Suppressor macrophage treated with lipopolysaccharide for 1 hour (primary cell): ENCODE measurements at regions not wholly inside any gene's neighbourhood (a gene's known extent, or its start where the extent isn't known, plus 50 kb on each side); places are given as distances from the start of the nearest gene placed in this dataset.

Experiments used
- DNase-seq, 3 donors: peaks; one replicate each; pipeline ENCODE4 v3.0.0-alpha.2; 2020 to 2022

DNA sequence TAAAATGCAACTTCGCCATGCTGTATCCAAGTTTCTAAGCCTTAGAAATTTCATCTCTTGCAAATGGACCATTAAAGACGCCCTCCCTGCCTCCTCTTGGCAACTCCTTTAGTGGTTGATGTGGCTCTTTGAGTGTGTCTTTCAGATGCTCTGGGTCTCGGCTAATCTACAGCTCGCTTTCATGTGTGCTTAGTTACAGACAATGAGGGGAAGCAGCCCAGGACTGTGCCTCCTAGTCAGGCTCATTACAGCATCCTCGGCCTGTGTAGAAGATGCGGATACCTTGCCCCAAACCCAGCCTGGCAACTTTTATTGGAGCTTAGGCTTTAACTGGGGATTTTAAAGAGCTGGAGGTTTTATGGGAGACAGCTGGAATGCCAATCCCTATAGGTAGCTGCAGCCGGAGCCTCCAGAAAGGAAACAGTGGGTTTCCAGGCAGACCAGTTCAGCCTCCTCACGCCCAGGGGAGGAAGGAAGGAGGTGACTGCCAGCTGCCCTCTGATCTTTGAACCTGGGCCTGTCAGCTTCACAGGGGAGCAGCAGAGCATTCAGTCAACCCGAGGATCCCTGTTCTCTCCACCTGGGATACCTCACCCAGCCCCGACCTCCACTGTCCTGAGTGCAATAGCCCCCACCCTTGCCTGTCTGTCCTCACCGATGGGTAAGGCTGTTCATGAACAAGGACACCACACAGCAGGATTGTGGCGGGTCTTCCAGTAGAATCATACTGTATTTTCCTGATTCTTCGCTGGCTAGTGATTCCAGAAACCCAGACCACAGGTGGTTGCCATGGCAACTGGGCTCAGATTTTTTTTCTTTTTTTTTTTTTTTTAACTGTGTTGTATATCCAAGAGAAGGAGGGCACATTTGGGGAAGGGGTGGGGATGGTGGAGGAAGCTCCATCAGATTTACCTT lies 638.5 kb downstream of the MED13L start:
- no peak for DNase-seq

DNA sequence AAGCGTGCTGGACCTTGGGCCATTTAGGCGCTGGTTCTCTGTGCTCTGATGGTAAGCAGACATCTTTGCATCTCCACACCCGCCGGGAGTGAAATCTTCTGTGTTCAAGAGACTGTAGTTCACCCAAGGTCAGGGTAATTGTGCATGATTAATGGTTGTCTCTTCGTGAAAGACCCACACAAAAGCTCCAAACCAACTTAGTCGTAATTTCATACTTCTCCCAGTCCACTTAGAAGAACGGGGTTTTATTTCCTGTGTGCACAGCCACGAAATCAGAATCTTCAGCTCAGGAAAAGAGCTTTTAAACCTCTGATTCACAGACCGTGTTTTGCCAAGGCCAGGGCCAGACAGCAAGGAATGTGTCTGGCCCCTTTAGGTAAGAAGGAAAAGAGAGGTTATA lies 640.9 kb downstream of the MED13L start:
- DNase-seq, result no peak

- no peak for DNase-seq
These were observed 645.2 kb downstream of the MED13L start for GRCh38 chr12:115632308-115632707.

DNA sequence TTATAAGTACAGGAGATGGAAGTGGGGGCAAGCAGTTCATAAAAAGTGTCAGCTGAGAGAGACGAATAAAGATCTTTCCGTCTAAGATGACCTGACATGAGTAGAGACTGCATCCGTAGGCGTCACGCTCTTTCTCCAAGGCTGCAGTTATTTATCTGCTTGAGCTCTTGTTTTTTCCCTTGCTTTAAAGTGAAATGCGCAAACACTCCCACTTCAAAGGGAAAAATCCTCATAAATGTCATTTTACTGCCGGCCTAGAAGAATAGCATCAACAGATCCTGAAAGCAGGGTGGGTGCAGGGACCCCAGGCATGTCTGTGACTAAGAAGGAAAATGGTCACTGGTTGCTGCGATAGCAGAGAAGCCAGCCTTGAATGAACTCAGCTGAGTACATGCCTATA lies 647.4 kb downstream of the MED13L start:
- DNase-seq, result no peak

- no peak for DNase-seq
These were observed 651.3 kb downstream of the MED13L start for GRCh38 chr12:115626210-115626609.

GRCh38 chr12:115623764-115624334 lies 653.6 kb downstream of the MED13L start:
- DNase-seq, result no peak

- DNase-seq, result no peak
These were observed 654.2 kb downstream of the MED13L start for GRCh38 chr12:115623275-115623674.

- DNase-seq, result no peak
These were observed 656.7 kb downstream of the MED13L start for GRCh38 chr12:115620816-115621215.

GRCh38 chr12:115619889-115620288 lies 657.6 kb downstream of the MED13L start:
- DNase-seq, result no peak

- no peak for DNase-seq
These were observed 658.4 kb downstream of the MED13L start for GRCh38 chr12:115619061-115619460.

DNA sequence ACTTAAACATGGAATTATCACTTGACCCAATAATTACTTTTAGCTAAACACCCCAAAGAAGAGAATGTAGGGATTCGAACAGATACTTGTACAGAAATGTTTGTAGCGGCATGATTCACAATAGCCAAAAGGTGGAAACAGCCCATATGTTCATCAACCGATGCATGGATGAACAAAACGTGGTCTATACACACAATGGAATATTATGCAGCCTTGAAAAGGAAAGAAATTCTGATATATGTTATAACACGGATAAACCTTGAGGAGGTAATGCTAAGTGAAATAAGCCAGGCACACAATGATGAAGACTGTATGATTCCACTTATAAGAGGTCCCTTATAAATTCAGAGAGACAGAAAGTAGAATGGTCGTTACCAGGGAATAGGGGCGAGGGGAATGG lies 659.4 kb downstream of the MED13L start:
- no peak for DNase-seq

DNA sequence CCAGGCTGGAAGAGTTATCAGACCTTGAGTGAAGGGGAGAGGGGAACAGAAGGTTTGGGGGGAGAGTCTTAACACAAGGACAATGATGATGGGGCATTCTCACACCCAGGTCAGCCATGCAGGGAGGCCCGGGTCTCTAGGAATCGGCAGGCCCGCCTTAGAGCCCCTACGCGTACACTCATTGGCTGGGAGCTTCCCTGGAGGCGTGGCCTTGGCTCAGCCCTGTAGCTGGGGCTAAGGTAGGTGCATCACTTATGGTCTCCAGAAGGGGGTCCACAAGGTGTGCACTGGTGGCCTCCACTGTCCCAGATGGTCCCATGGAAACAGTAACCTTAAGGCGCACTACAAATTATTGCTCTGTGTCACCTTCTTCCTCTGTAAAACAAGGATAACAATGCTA lies 660.1 kb downstream of the MED13L start:
- no peak for DNase-seq

DNA sequence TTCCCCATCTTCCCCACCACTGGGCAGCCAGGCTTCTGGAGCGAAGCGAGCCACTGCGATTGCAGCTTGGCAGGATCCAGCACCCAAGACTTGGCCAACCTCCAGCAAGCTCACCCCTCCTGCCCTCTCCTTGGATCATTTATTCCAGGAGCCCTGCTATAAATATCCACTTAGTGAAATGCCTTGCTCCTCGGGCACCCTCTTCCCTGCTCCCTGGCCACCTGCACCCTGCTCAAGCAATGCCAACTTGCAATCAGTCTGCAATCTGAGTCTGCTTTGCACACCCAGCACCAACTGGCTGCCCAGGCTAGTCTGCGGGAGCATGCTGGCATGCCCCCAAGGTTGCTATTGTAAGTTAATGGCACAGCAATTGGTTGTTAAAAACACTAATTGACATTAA lies 666.0 kb downstream of the MED13L start:
- DNase-seq, result no peak

DNA sequence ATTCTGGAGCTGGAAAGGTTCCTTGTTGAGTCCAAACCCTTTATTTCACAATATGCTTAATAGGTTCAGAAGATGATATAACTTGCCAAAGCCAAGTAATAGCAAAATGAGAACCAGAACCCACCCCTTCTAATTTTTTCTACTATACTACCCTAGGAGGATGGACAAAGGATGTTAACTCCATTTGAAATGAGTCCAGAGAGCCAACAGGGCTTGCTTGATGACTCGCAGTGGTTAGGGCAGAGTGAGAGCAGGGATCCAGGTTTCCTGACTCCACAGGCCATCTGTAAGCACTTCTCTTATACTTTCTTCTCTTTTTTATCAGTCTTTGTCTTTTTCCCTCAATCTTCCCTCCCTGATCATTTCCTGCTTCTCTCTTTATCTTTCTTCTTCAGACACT lies 668.1 kb downstream of the MED13L start:
- DNase-seq, result no peak

- no peak for DNase-seq
These were observed 671.5 kb downstream of the MED13L start for GRCh38 chr12:115606040-115606439.

DNA sequence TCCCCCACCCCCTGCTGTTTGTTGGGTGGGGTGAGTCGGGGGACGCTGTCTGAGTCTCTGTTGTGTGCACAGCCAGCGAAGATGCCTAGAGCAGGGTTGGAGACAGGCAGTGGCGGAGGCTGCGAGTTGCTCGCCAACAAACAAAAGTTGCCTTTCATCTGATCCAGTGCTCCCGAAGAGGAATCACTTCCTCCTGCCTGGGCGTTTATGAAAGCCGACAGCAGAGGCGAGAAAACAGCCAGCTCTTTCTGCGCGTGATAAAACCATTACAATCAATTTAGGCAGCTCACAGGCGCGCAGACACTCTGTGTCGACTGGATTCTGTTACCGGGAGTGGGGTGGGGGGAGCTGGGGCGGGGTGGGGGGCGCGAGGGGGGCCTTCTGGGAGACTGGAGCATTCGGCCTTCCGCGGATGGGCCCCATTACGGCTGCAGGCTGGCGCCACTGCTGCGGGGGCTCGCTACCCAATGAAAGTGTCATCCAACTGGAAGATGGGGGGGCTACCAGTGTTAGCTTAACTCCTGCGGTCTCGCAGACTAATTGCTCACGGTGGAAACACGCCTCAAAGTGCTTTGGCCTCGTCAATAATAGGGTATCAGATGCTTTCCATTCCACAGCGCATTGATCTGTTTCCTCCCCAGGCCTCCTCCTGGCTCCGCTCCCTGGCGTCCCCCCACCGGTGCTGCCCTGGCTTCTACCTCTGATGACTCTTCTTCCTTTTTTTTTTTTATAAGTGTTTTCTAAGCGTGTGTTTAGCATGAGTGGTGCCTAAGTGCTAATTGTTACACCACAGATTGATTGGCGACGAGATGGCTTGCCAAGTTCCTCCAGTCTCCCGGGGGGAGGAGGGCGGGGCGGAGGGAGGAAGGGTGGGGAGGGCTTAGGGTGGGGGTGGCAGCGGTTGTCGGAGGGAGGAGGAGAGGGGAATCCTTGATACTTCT lies 678.4 kb downstream of the MED13L start:
- DNase-seq, result no peak

DNA sequence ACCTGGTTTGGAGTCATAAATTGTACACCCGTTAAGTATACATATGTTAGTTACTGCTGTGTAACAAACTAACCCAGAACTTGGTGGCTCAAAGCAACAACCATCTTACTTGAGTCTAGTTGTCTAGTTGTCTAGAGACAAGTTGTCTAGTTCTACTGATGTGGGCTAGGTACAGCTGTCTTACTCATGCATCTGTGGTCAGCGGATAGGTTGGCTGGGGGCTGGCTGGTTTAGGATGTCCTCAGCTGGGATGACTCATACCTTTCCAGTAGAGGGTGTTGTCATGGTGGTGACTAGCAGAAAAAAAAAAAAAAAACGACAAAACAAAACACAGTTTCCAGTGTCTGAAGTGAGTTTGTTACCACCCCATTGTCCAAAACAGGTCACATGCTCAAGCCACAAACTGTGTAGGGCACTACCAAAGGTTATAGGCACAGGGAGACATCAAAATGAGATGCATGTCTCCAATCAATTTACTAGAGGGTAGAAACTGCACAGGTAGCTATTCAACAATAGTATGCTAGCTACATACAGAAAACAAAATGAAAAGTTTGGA lies 680.3 kb downstream of the MED13L start:
- DNase-seq, result peak in 1 of 3 donors; percentile 0

GRCh38 chr12:115588131-115588530 lies 689.4 kb downstream of the MED13L start:
- no peak for DNase-seq

- DNase-seq, result no peak
These were observed 693.3 kb downstream of the MED13L start for GRCh38 chr12:115584156-115584555.

DNA sequence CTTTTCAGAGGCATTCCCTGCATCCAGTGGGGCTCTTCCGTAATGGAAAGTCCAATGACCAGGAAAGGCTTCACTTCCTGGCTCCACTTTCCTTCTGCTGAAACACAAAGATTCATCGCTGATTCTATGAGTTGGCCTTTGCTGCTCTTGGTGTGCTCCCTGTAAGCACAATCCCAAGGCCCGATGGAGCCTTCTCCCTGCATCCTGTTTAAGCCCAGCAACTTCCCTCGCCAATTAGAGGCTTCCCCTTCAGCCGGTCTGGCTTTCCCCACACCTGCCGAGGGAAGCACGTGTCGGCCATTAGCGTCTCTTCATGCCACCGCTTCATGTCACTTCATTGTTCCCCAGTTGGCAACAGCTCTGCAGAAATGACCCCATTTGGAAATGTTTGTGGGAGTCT lies 693.9 kb downstream of the MED13L start:
- no peak for DNase-seq

GRCh38 chr12:115577401-115577800 lies 700.1 kb downstream of the MED13L start:
- no peak for DNase-seq

DNA sequence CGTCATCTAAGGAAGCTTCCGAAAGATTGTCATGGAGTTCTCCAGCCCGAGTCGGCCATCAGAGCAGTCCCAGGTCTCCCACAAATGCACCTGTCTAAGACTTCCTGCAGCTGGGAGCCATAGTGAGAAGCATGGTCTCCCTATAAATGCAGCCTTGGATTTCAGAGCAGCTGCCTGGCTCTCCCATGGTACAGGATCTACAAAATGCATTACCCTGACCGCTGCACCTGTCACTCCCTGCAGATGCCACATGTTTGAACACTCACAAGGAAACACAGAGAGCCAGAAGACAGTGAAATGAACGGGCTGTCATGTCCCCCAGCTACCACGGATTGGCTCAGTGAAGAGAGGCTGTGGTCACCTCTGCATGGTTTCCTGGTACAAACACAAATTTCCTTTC lies 702.7 kb downstream of the MED13L start:
- no peak for DNase-seq

GRCh38 chr12:115572440-115572839 lies 705.1 kb downstream of the MED13L start:
- peak; percentile 36 to 45 (median 44) for DNase-seq
